ENCODE measurements at regions not wholly inside any gene's neighbourhood (a gene's known extent, or its start where the extent isn't known, plus 50 kb on each side); places are given as distances from the start of the nearest gene placed in this dataset.

DNA sequence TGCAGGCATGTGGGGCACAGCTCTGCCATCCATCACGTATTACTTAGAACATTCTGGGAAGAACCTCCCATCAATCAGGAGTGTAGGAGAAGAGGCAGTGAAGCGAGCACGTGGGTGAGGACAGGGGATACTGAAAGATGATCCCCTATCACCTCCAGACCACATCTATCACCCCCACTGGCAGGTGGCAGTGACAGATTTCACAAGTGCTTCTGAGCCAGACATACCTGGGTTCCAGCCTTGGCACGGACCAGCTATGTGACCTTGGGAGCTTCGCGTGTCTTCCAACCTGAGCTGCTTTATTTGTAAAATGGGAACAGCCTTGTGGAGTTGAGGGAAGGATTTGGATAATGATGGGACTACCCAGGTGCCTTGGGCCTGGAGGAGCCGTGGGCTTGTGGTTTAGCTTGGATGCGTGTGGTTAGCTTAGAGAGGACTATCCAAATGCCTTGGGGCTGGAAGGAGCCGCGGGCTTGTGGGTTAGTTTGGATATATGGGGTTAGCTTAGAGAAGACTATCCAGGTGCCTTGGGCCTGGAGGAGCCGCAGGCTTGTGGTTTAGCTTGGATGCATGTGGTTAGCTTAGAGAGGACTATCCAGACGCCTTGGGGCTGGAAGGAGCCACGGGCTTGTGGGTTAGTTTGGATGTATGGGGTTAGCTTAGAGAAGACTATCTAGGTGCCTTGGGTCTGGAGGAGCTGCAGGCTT is 206.4 kb downstream of the ENGASE start:
- H3K27ac Mint-ChIP-seq = no peak overlapping the region
- DNase-seq (ENCODE audit: low spot score in 2 of 2) (no peak), ATAC-seq (no peak)
- H3K9me3 Mint-ChIP-seq = no peaks in the 10 kb centered on the region
- no peaks in the 10 kb centered on the region for H3K36me3 Mint-ChIP-seq

GRCh38 chr17:79280010-79280409 is 205.4 kb downstream of the ENGASE start:
- DNase-seq (ENCODE audit: low spot score in 2 of 2) = no peak
- no peak for ATAC-seq
- H3K9me3 Mint-ChIP-seq = no peaks in the 10 kb centered on the region
- no peaks in the 10 kb centered on the region for H3K36me3 Mint-ChIP-seq
- H3K27ac Mint-ChIP-seq = no peak overlapping the region

DNA sequence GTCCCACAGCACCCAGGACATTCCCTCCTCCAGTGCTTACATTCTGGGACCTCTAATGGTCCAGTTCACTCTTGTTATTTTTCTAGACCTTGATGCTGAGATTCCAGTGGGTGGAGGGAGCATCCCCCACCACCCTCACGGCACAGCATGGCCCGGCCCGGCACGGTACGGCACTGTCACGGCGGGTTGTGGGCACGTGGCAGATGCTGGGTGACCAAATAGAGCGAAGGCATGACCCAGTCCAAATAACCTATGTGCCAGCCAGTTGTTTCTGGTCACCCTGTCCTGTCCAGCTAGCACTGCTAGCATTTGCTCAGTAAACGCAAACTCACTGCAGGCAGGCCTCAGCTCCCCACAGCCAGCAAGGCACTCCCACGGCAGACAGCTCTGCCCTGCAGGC is 204.7 kb downstream of the ENGASE start:
- Mint-ChIP-seq H3K36me3 (no peaks in the 10 kb centered on the region), H3K27ac (no peak overlapping the region), H3K9me3 (no peaks in the 10 kb centered on the region)
- ATAC-seq (no peak), DNase-seq (ENCODE audit: low spot score in 2 of 2) (no peak)

DNA sequence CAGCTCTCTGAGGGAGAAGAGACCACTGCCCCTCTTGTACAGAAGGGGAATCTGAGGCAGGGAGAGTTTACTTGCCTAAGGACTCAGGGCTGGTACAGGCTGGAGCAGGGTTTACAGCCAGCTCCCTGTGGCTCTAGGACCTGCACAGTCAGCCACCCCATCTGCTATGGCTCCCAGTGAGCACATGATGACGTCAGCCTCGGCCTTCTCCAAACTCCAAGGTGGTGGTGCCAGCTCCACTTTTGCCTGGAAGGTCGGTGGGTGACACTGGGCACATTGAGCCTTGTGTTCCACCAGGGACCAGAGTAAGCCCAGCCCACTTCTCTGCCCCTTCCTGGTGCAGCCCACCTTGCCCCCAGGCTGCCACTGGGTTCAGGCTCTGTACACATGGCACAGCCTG is 202.2 kb downstream of the ENGASE start:
- H3K27ac Mint-ChIP-seq = no peak overlapping the region
- H3K36me3 Mint-ChIP-seq = no peaks in the 10 kb centered on the region
- no peak for ATAC-seq
- H3K9me3 Mint-ChIP-seq = no peaks in the 10 kb centered on the region
- DNase-seq (ENCODE audit: low spot score in 2 of 2) = no peak

DNA sequence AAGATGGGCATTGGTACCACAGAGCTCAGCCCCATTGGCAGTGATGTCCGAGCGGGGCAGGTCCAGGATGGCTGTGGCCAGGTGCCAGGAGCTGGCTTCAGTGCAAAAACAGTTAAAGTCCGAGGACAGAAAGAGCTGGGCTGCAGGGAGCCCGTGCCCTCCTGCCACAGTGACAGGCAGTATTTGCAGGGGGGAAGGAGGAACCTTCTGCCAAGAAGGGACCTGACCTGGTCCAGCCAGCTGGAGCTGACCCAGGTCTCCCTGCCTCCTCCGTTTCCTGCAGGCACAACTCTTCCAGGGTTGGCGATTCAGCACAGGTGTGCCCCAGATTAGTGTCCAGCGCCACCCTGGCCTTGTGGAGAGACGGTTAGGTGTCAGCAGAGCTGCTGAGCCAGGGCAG is 199.0 kb downstream of the ENGASE start:
- Mint-ChIP-seq H3K9me3 (no peaks in the 10 kb centered on the region), H3K27ac (no peak overlapping the region), H3K36me3 (no peaks in the 10 kb centered on the region)
- ATAC-seq = no peak
- DNase-seq (ENCODE audit: low spot score in 2 of 2) = no peak

GRCh38 chr17:79272666-79273219 is 198.1 kb downstream of the ENGASE start:
- ATAC-seq (no peak), DNase-seq (ENCODE audit: low spot score in 2 of 2) (no peak)
- Mint-ChIP-seq H3K9me3 (no peaks in the 10 kb centered on the region), H3K36me3 (no peaks in the 10 kb centered on the region), H3K27ac (no peak overlapping the region)

GRCh38 chr17:79272220-79272619 is 197.6 kb downstream of the ENGASE start:
- no peak overlapping the region for H3K27ac Mint-ChIP-seq
- no peaks in the 10 kb centered on the region for H3K36me3 Mint-ChIP-seq
- ATAC-seq (no peak), DNase-seq (ENCODE audit: low spot score in 2 of 2) (no peak)
- H3K9me3 Mint-ChIP-seq = no peaks in the 10 kb centered on the region

DNA sequence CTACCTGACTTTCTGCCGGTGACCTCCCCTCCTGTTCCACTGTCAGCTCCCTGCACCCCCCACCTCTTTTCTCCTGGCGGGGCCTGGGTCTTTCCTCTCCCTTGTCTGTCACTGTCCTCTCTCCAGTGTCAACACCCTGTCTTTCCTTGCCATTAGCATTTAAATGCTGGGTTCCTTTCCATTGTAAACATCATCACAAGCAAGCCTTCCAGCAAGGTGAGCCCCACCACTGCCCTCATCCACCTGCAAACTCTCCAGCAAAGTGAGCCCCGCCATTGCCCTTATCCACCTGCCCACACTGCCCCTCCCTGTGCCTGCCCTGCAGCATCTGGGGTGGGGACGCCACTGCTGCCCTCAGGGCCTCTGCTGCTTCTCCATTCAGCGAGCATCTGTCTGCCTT is 195.0 kb downstream of the ENGASE start:
- no peak for ATAC-seq
- Mint-ChIP-seq H3K36me3 (no peaks in the 10 kb centered on the region), H3K9me3 (no peaks in the 10 kb centered on the region), H3K27ac (no peak overlapping the region)
- no peak for DNase-seq (ENCODE audit: low spot score in 2 of 2)

- no peak for DNase-seq (ENCODE audit: low spot score in 2 of 2)
- no peaks in the 10 kb centered on the region for H3K9me3 Mint-ChIP-seq
- ATAC-seq = no peak
- H3K36me3 Mint-ChIP-seq = no peaks in the 10 kb centered on the region
- H3K27ac Mint-ChIP-seq = no peak overlapping the region
Measured at GRCh38 chr17:79263191-79263590, 188.6 kb downstream of the ENGASE start.

GRCh38 chr17:79262624-79263023 is 188.0 kb downstream of the ENGASE start:
- ATAC-seq (no peak), DNase-seq (ENCODE audit: low spot score in 2 of 2) (no peak)
- Mint-ChIP-seq H3K36me3 (no peaks in the 10 kb centered on the region), H3K9me3 (no peaks in the 10 kb centered on the region), H3K27ac (no peak overlapping the region)

DNA sequence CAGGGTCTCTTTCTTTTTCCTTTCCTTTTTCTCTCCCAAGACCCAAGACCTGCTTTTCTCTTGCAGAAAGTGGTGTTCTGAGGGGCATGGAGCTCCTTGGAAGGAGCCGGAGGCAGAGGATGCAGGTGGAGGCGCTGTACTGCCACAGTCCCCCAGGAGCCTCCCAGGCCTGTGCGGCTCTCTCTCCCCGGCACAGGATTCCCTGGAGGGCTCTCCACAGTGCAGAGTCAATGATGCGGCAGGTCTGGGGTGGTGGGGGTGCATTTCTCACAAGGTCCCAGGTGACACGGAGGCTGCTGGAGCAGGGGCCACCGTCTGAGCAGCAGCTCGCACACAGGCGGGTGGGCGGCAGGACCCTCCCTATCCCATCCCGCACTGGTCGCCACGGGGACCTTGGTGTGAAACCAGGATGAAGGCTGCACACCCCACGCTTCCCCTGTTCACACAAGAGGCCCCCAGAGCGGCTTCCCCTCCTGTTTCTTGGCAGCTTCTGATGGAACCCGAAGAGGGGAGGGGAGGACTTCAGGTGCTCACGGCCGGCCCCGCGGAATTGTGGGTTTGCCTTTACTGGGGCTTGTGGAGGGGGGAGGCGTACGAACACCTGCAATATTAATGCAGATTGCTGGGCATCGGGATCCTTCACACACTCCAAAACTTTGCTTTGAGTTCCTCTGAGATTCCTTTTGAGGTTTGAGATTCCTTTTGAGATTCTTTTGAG is 186.9 kb downstream of the ENGASE start:
- no peaks in the 10 kb centered on the region for H3K9me3 Mint-ChIP-seq
- DNase-seq (ENCODE audit: low spot score in 2 of 2) (no peak), ATAC-seq (no peak)
- H3K27ac Mint-ChIP-seq = no peak overlapping the region
- no peaks in the 10 kb centered on the region for H3K36me3 Mint-ChIP-seq

GRCh38 chr17:79258843-79259242 is 184.2 kb downstream of the ENGASE start:
- no peak for ATAC-seq
- Mint-ChIP-seq H3K27ac (no peak overlapping the region), H3K9me3 (no peaks in the 10 kb centered on the region), H3K36me3 (no peaks in the 10 kb centered on the region)
- no peak for DNase-seq (ENCODE audit: low spot score in 2 of 2)

- Mint-ChIP-seq H3K9me3 (no peaks in the 10 kb centered on the region), H3K27ac (no peak overlapping the region), H3K36me3 (no peaks in the 10 kb centered on the region)
- DNase-seq (ENCODE audit: low spot score in 2 of 2) (no peak), ATAC-seq (no peak)
Measured at GRCh38 chr17:79258041-79258440, 183.4 kb downstream of the ENGASE start.

DNA sequence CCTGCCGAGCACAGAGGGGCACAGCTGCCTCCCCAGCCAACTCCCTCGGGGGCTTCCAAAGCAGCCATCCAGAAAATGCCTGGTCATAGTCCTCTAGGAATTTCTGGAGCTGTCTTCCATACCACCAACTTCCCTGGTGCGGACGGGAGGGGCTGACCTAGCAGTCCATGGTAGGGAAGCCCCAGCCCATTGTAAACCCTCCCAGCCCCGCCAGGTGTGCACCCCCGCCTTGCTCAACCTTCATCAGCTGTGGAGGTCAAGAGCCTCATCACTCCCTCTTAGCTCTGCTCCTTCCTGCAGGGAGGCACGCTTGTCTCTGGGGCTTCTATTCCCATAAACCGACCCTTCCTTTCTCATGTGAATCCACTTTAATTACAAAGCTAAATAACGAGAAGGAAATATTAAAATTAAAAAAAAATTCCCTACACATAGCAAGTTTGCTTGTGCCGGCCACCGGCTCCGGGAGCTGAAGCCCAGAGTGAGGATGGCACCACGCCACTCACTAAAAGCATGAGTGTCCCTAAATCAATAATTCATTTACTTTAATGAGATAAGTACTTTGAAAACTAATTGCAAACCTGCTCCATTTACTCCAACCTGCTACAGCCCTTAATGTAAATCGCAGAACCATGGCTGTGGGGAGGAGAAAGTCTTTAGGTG is 181.4 kb downstream of the ENGASE start:
- H3K27ac Mint-ChIP-seq = no peak overlapping the region
- ATAC-seq (no peak), DNase-seq (ENCODE audit: low spot score in 2 of 2) (no peak)
- H3K9me3 Mint-ChIP-seq = no peaks in the 10 kb centered on the region
- H3K36me3 Mint-ChIP-seq = no peaks in the 10 kb centered on the region

GRCh38 chr17:79255456-79255855 is 180.8 kb downstream of the ENGASE start:
- no peak for ATAC-seq
- Mint-ChIP-seq H3K9me3 (no peaks in the 10 kb centered on the region), H3K27ac (no peak overlapping the region), H3K36me3 (no peaks in the 10 kb centered on the region)
- DNase-seq (ENCODE audit: low spot score in 2 of 2) = no peak

DNA sequence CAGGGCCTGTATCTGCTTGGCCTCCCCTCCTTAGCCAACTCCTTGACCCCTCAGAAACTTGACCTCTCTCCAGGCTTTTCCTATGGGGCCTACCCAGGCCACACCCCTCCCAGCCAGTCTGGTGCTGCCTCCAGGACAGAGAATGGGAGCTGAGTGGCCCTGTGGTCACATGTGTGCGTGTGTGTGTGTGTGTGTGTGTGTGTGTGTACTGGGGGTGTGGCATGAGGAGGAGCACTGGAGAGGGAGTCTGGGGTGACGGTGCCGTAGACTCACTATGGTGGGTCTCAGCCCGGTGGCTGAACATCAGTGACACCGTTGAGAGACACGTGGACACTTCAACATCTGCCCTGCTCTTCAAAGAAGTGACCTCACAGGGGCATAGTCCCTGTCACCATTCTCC is 180.4 kb downstream of the ENGASE start:
- Mint-ChIP-seq H3K9me3 (no peaks in the 10 kb centered on the region), H3K27ac (no peak overlapping the region), H3K36me3 (no peaks in the 10 kb centered on the region)
- DNase-seq (ENCODE audit: low spot score in 2 of 2) (no peak), ATAC-seq (no peak)

DNA sequence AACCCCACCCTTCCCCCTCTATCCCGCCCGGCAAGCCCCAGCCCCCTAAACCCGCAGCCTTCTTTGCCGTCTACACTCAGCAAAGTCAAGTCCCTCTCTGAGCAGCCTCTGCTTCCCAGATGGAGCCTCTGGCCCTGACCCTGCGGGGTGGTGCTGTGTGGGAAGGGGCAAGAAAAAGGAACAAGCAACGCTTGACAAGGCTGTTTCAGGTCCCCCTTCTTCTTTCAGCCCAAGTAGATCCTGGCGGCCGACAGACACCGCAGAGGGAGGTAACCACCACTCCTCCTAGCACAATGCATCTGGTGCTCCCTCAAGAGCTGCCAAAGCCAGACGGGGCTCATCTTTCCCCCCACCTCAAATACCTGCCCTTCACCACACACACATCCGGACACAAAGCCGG is 178.3 kb downstream of the ENGASE start:
- Mint-ChIP-seq H3K36me3 (no peaks in the 10 kb centered on the region), H3K9me3 (no peaks in the 10 kb centered on the region), H3K27ac (no peak overlapping the region)
- no peak for ATAC-seq
- no peak for DNase-seq (ENCODE audit: low spot score in 2 of 2)
